H1 (cell line): ENCODE measurements at regions not wholly inside any gene's neighbourhood (a gene's known extent, or its start where the extent isn't known, plus 50 kb on each side); places are given as distances from the start of the nearest gene placed in this dataset.

Experiments used
- BACH1 ChIP-seq: IDR thresholded peaks from 2 replicates; pipeline ENCODE4 v1.6.1; 2012; ENCODE audit warnings: low read length, improper control_type of control experiment
- CBX5 ChIP-seq: fragments of 300-800, 300-1000 bp; sonication (generic); IDR thresholded peaks from 2 replicates; pipeline ENCODE4 v1.7.1; 2016; ENCODE audit warnings: antibody characterized with exemption, low read length, low read depth
- EP300 ChIP-seq, 2 experiments: IDR thresholded peaks; 1 replicate in 1 of 2; 2 replicates in 1 of 2; pipeline ENCODE4 v1.6.1; 2011 to 2012; ENCODE audit warnings: low read depth in 2 of 2, low read length in 2 of 2, mild to moderate bottlenecking in 2 of 2, borderline replicate concordance in 1 of 2, inconsistent platforms in 1 of 2, moderate library complexity in 1 of 2
- GABPA ChIP-seq: IDR thresholded peaks from 2 replicates; pipeline ENCODE4 v1.6.1; 2011; ENCODE audit warnings: mild to moderate bottlenecking, low read length, moderate library complexity, borderline replicate concordance; ENCODE audit not compliant: insufficient read depth
- POLR2A ChIP-seq, 2 experiments: IDR thresholded peaks; 1 replicate in 1 of 2; 2 replicates in 1 of 2; pipeline ENCODE4 v1.6.1; 2011; ENCODE audit warnings: low read depth in 2 of 2, low read length in 2 of 2, mild to moderate bottlenecking in 2 of 2; ENCODE audit errors: control extremely low read depth in 1 of 2
- POLR2AphosphoS5 ChIP-seq: IDR thresholded peaks from 2 replicates; pipeline ENCODE4 v1.6.1; 2011; ENCODE audit warnings: low read depth, low read length
- RBBP5 ChIP-seq: IDR thresholded peaks from 2 replicates; pipeline ENCODE4 v1.7.1; 2012; ENCODE audit warnings: low read depth, mild to moderate bottlenecking, inconsistent platforms, low read length, moderate library complexity, borderline replicate concordance
- SIRT6 ChIP-seq: IDR thresholded peaks from one replicate; pipeline ENCODE4 v1.7.1; 2012; ENCODE audit warnings: low read length, inconsistent platforms

- TF ChIP-seq CBX5: no peak
- TF ChIP-seq SIRT6: no peak
- no peak for TF ChIP-seq RBBP5
- no peak for TF ChIP-seq POLR2AphosphoS5
- no peak for TF ChIP-seq BACH1
- TF ChIP-seq EP300 (IDR thresholded peaks at IDR 0.05; ENCODE audit: borderline replicate concordance in 1 of 2, low read depth in 2 of 2, low read length in 2 of 2): no peak
- no peak for TF ChIP-seq POLR2A (IDR thresholded peaks at IDR 0.05; ENCODE audit: control extremely low read depth in 1 of 2, low read depth in 2 of 2, low read length in 2 of 2)
- no peak for TF ChIP-seq GABPA
- TF ChIP-seq, all 59 proteins: peak for 0
Observed at GRCh38 chr7:1309290-1309689, 76.6 kb downstream of the UNCX start (continued).
